ENCODE measurements at regions not wholly inside any gene's neighbourhood (a gene's known extent, or its start where the extent isn't known, plus 50 kb on each side); places are given as distances from the start of the nearest gene placed in this dataset.
"Not testable (repeated sequence)": the region's sequence is repeated elsewhere in the genome, so short reads cannot be mapped to it uniquely, and the experiment has no call there.

- Histone ChIP-seq H3K4me1 (peaks cover 0 to 4% (median 0%) of the 10 kb centered on the region in 3 donors), H3K36me3 (no peaks in the 10 kb centered on the region), H3K27me3 (no peaks in the 10 kb centered on the region), H3K9me3 (no peaks in the 10 kb centered on the region), H3K27ac (no peak overlapping the region), H3K4me3 (no peak overlapping the region)
- no peak for DNase-seq
- 78 to 86% methylated on average over 7 of the region's 7 CpGs for WGBS, 2 donors
- no peak for TF ChIP-seq CTCF (IDR thresholded peaks at IDR 0.05)
- intact Hi-C loops (cut with DNase I) = no loop called here
Observed at GRCh38 chr3:25911525-25912295, 121.8 kb downstream of the OXSM start.

GRCh38 chr3:25913179-25913578 lies 123.3 kb downstream of the OXSM start:
- intact Hi-C loops (cut with DNase I) = no loop called here
- DNase-seq = no peak
- Histone ChIP-seq H3K27ac (no peak overlapping the region), H3K4me3 (no peak overlapping the region), H3K27me3 (no peaks in the 10 kb centered on the region), H3K36me3 (no peaks in the 10 kb centered on the region), H3K4me1 (peaks cover 0 to 5% (median 0%) of the 10 kb centered on the region in 3 donors), H3K9me3 (no peaks in the 10 kb centered on the region)
- TF ChIP-seq POLR2A (IDR thresholded peaks at IDR 0.05) = no peak
- no peak for TF ChIP-seq CTCF (IDR thresholded peaks at IDR 0.05)

GRCh38 chr3:25915673-25916072 lies 125.8 kb downstream of the OXSM start:
- no peak for TF ChIP-seq CTCF (IDR thresholded peaks at IDR 0.05)
- no peak for TF ChIP-seq POLR2A (IDR thresholded peaks at IDR 0.05)
- DNase-seq = no peak
- intact Hi-C loops (cut with DNase I) = no loop called here
- H3K36me3 ChIP-seq = no peaks in the 10 kb centered on the region
- H3K27ac ChIP-seq = no peak overlapping the region
- H3K27me3 ChIP-seq = no peaks in the 10 kb centered on the region
- WGBS, 2 donors = 50 to 59% methylated on average over 2 of the region's 2 CpGs
- H3K4me1 ChIP-seq = peaks cover 0 to 5% (median 0%) of the 10 kb centered on the region in 3 donors
- H3K9me3 ChIP-seq = no peaks in the 10 kb centered on the region
- H3K4me3 ChIP-seq = no peak overlapping the region

- TF ChIP-seq POLR2A (IDR thresholded peaks at IDR 0.05) = no peak
- no peak for TF ChIP-seq CTCF (IDR thresholded peaks at IDR 0.05)
- Histone ChIP-seq H3K27ac (no peak overlapping the region), H3K36me3 (no peaks in the 10 kb centered on the region), H3K4me3 (no peak overlapping the region), H3K27me3 (no peaks in the 10 kb centered on the region), H3K9me3 (no peaks in the 10 kb centered on the region), H3K4me1 (peaks cover 0 to 5% (median 0%) of the 10 kb centered on the region in 3 donors)
- no peak for DNase-seq
- intact Hi-C loops (cut with DNase I) = no loop called here
- 0 to 14% methylated on average over 1 of the region's 1 CpG for WGBS, 2 donors
Observed at GRCh38 chr3:25916321-25916720, 126.4 kb downstream of the OXSM start.

GRCh38 chr3:25931967-25932366 lies 142.1 kb downstream of the OXSM start:
- DNase-seq; H3K27me3 ChIP-seq; intact Hi-C loops (cut with DNase I); H3K4me3 ChIP-seq; H3K36me3 ChIP-seq; H3K27ac ChIP-seq; H3K4me1 ChIP-seq: not testable (repeated sequence)
- 87% methylated on average over 6 of the region's 6 CpGs; no CpG with 5 or more reads in 1 of the 2 donors for WGBS, 2 donors
- peaks cover 0 to 13% (median 5%) of the 10 kb centered on the region in 3 donors for H3K9me3 ChIP-seq
